ENCODE measurements at regions not wholly inside any gene's neighbourhood (a gene's known extent, or its start where the extent isn't known, plus 50 kb on each side); places are given as distances from the start of the nearest gene placed in this dataset.

DNA sequence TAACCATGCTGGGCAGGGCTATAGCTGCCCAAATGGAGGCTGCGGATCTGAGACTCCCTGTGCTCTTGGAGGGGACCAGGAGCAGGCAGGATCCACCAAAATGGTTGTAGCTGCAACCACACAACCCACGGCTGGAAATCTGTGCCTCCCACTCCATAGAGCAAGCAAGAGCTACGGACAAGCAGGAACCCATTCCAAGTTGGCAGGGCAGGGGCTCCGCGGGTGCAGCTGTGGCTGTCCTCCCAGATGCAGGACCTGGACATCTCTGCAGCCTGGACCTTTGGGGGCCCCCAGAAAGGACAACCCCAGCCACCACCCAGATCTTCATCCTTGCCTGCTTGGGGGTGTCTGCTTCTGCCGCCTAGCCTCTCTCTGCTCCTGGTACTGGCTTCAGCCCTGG, 154.1 kb upstream of the TRAM1L1 start:
- DNase-seq (ENCODE audit: low read depth) = no peak
- H3K4me3 ChIP-seq (ENCODE audit: low read depth, low read length) = no peak overlapping the region
- in situ Hi-C loops (cut with HindIII; ENCODE audit: low sequenced_read_pairs) = no loop called here
- TF ChIP-seq CTCF (IDR thresholded peaks at IDR 0.05; ENCODE audit: low read depth, low read length, missing control alignments) = no peak

DNA sequence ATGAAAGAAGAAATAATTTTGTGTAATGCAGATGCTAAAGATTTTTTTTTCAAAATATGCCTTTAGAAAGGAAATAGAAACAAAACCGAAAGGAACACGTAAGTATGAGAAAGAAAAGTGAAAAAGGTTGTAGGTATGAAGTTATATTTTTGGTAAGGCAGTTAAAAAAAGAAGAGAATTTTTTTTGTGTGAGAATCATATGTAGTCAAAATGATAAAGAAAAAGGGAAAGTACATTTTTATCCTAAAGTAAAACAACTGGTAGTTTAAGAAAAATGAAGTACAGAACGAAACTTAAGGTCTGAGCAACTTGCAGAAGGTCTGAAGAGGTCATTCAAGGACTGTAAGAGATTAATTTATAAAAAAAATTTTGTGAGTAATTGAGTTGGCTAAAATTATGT, 164.0 kb upstream of the TRAM1L1 start:
- no peak overlapping the region for H3K4me3 ChIP-seq (ENCODE audit: low read depth, low read length)
- no peak for TF ChIP-seq CTCF (IDR thresholded peaks at IDR 0.05; ENCODE audit: low read depth, low read length, missing control alignments)
- DNase-seq (ENCODE audit: low read depth) = no peak
- in situ Hi-C loops (cut with HindIII; ENCODE audit: low sequenced_read_pairs) = no loop called here

GRCh38 chr4:117264072-117264471, 178.7 kb upstream of the TRAM1L1 start:
- in situ Hi-C loops (cut with HindIII; ENCODE audit: low sequenced_read_pairs) = no loop called here
- no peak for TF ChIP-seq CTCF (IDR thresholded peaks at IDR 0.05; ENCODE audit: low read depth, low read length, missing control alignments)
- H3K4me3 ChIP-seq (ENCODE audit: low read depth, low read length) = no peak overlapping the region
- DNase-seq (ENCODE audit: low read depth) = no peak

DNA sequence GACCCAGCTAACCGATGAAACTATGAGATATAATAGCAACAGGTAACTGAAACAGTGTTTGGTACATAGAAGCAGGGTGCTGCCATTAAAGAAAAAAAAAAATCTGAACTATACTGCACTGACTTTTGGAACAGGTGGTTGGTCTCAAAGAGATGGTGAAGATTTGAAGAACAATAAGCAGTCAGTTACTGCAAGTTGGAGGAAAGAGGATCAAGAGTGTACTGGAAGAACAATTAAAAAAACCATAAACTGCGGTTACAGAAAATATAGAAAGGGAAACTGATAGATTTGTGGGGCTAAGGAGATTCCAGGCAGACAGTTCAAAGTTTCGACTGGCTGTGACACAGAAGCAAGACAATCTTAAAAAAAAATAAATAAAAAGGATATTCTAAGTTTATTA, 181.9 kb upstream of the TRAM1L1 start:
- DNase-seq (ENCODE audit: low read depth) = no peak
- in situ Hi-C loops (cut with HindIII; ENCODE audit: low sequenced_read_pairs) = no loop called here
- no peak for TF ChIP-seq CTCF (IDR thresholded peaks at IDR 0.05; ENCODE audit: low read depth, low read length, missing control alignments)
- H3K4me3 ChIP-seq (ENCODE audit: low read depth, low read length) = no peak overlapping the region

DNA sequence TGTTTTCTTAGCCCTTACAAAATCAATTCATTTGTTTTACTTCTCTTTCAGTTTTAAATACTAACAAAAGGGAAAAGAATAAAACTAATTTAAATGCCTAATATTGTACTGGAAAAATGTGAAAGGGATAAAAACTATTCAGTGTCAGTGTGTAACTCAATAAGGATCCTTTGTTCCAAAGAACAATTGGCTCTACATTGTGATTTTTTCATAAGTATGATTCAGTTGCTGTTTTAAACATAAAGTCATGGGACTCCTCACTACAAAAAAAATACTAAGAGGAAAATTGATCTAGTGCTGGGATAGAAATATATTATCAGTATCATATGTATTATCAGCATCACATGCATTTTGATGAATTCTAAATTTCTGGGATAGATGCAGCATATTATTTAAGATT, 199.4 kb upstream of the TRAM1L1 start:
- in situ Hi-C loops (cut with HindIII; ENCODE audit: low sequenced_read_pairs) = no loop called here
- DNase-seq (ENCODE audit: low read depth) = no peak
- no peak for TF ChIP-seq CTCF (IDR thresholded peaks at IDR 0.05; ENCODE audit: low read depth, low read length, missing control alignments)
- no peak overlapping the region for H3K4me3 ChIP-seq (ENCODE audit: low read depth, low read length)

GRCh38 chr4:117293784-117294183, 208.4 kb upstream of the TRAM1L1 start:
- in situ Hi-C loops (cut with HindIII; ENCODE audit: low sequenced_read_pairs) = no loop called here
- H3K4me3 ChIP-seq (ENCODE audit: low read depth, low read length) = no peak overlapping the region
- no peak for TF ChIP-seq CTCF (IDR thresholded peaks at IDR 0.05; ENCODE audit: low read depth, low read length, missing control alignments)
- DNase-seq (ENCODE audit: low read depth) = no peak

GRCh38 chr4:117302226-117302625, 216.8 kb upstream of the TRAM1L1 start:
- TF ChIP-seq CTCF (IDR thresholded peaks at IDR 0.05; ENCODE audit: low read depth, low read length, missing control alignments) = no peak
- H3K4me3 ChIP-seq (ENCODE audit: low read depth, low read length) = no peak overlapping the region
- in situ Hi-C loops (cut with HindIII; ENCODE audit: low sequenced_read_pairs) = no loop called here
- DNase-seq (ENCODE audit: low read depth) = no peak

Measured in astrocyte of the cerebellum (primary cell).